ENCODE measurements at regions not wholly inside any gene's neighbourhood (a gene's known extent, or its start where the extent isn't known, plus 50 kb on each side); places are given as distances from the start of the nearest gene placed in this dataset.

DNA sequence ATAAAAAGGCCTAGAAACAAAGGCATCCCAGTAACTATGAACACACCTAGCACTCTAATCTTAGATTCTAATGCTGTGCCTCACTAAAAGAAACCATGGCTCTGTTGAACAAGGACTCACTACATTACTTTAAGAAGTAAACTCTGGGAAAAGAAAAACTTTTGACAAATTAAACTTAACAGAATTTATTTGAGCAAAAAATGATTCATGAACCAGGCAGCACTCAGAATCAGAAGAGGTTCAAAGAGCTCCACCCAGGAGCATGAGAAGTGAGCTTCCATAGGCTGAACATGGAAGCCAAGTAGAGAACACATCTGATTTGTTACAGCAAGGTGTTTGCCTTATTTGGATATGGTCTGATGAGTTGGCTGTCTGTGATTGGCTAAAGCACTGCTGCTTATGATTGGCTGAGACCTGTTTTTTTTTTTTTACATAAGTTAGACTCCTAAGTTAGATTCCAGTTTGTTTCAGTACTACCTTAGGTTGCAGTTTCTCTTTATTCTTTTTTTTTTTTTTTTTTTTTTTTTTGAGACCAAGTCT, 343.6 kb upstream of the SASH1 start:
- no peak for TF ChIP-seq EZH2 (IDR thresholded peaks at IDR 0.05; ENCODE audit: insufficient read depth, low read length)
- TF ChIP-seq, protein P1, sequence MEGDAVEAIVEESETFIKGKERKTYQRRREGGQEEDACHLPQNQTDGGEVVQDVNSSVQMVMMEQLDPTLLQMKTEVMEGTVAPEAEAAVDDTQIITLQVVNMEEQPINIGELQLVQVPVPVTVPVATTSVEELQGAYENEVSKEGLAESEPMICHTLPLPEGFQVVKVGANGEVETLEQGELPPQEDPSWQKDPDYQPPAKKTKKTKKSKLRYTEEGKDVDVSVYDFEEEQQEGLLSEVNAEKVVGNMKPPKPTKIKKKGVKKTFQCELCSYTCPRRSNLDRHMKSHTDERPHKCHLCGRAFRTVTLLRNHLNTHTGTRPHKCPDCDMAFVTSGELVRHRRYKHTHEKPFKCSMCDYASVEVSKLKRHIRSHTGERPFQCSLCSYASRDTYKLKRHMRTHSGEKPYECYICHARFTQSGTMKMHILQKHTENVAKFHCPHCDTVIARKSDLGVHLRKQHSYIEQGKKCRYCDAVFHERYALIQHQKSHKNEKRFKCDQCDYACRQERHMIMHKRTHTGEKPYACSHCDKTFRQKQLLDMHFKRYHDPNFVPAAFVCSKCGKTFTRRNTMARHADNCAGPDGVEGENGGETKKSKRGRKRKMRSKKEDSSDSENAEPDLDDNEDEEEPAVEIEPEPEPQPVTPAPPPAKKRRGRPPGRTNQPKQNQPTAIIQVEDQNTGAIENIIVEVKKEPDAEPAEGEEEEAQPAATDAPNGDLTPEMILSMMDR (IDR thresholded peaks at IDR 0.05; ENCODE audit: insufficient read depth, low read depth, low read length): no peak
- no peak overlapping the region for H3K9ac ChIP-seq (ENCODE audit: low read length)
- no peak overlapping the region for H3K27ac ChIP-seq (ENCODE audit: low read depth, low read length)
- no peak overlapping the region for H3K4me2 ChIP-seq (ENCODE audit: low read length)
- Mint-ChIP-seq H3K27me3 (ENCODE audit: low read depth, unreplicated experiment) (no peaks in the 10 kb centered on the region), H3K4me1 (ENCODE audit: low read depth, unreplicated experiment) (no peaks in the 10 kb centered on the region), H3K9me3 (ENCODE audit: unreplicated experiment) (peaks cover 2% of the 10 kb centered on the region), H3K4me3 (ENCODE audit: unreplicated experiment) (no peak overlapping the region), H3K36me3 (ENCODE audit: low read depth, unreplicated experiment) (no peaks in the 10 kb centered on the region), H3K27ac (ENCODE audit: unreplicated experiment) (no peak overlapping the region)
- FAIRE-seq (no peak), DNase-seq (ENCODE audit: low read depth) (no peak)
- no peaks in the 10 kb centered on the region for H3K27me3 ChIP-seq (ENCODE audit: insufficient read depth, low read length)
- no peaks in the 10 kb centered on the region for H3K36me3 ChIP-seq (ENCODE audit: insufficient read depth, low read length)
- no peaks in the 10 kb centered on the region for H3K79me2 ChIP-seq (ENCODE audit: insufficient read depth, low read length)
- no peak overlapping the region for H3K4me3 ChIP-seq (ENCODE audit: insufficient read depth, low read depth, low read length)
- no peaks in the 10 kb centered on the region for H3K9me3 ChIP-seq (ENCODE audit: insufficient read depth, low read depth, low read length)
- H2AFZ ChIP-seq (ENCODE audit: low read depth, low read length): no peak overlapping the region
- no peaks in the 10 kb centered on the region for H4K20me1 ChIP-seq (ENCODE audit: insufficient read depth, low read length)
- no peaks in the 10 kb centered on the region for H3K4me1 ChIP-seq (ENCODE audit: insufficient read depth, low read length)

DNA sequence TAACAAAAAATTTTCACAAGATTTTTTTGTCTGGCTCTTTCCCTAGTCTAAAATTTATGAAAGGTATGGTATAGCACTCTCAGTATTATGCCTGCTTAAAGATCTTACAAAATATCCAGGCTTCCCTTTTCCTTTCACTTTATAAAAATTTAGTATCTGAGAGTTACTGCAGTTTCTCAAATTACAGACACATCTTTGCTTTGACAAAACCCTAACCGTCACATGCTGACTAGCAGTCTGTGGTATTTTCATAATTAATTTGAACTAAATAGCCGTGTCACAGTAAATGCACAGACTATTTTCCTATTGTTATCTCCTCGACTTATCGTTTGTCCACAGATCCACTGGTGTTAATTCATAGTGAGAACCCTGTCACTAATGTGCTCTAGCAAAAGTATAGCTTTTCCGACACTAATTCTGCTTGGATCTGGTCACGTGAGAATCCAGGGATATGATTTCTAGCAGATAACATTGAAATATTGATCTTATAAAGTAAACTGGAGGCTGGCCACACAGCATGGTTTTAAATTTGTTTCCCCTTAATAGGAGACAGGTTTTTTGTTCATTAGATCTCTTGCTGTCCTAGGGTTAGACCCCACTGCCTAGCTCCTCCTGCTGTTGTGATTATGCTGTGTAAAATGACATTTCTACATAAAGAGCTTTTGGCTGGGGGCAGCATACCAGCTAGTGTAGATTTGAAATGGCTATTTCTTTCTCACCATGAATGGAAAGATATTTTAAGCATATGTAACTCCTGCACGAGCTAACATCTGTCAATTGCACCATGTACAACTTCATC, 340.6 kb upstream of the SASH1 start:
- TF ChIP-seq, protein P1 (IDR thresholded peaks at IDR 0.05; ENCODE audit: insufficient read depth, low read depth, low read length): no peak
- FAIRE-seq: no peak
- H2AFZ ChIP-seq (ENCODE audit: low read depth, low read length): no peak overlapping the region
- no peak for DNase-seq (ENCODE audit: low read depth)
- no peak overlapping the region for H3K4me2 ChIP-seq (ENCODE audit: low read length)
- no peaks in the 10 kb centered on the region for H3K27me3 ChIP-seq (ENCODE audit: insufficient read depth, low read length)
- no peaks in the 10 kb centered on the region for H3K9me3 ChIP-seq (ENCODE audit: insufficient read depth, low read depth, low read length)
- no peaks in the 10 kb centered on the region for H3K79me2 ChIP-seq (ENCODE audit: insufficient read depth, low read length)
- H3K27ac Mint-ChIP-seq (ENCODE audit: unreplicated experiment): no peak overlapping the region
- no peaks in the 10 kb centered on the region for H3K36me3 ChIP-seq (ENCODE audit: insufficient read depth, low read length)
- H3K4me3 Mint-ChIP-seq (ENCODE audit: unreplicated experiment): no peak overlapping the region
- no peaks in the 10 kb centered on the region for H3K4me1 Mint-ChIP-seq (ENCODE audit: low read depth, unreplicated experiment)
- no peaks in the 10 kb centered on the region for H3K4me1 ChIP-seq (ENCODE audit: insufficient read depth, low read length)
- peaks cover 3% of the 10 kb centered on the region for H3K9me3 Mint-ChIP-seq (ENCODE audit: unreplicated experiment)
- H3K36me3 Mint-ChIP-seq (ENCODE audit: low read depth, unreplicated experiment): no peaks in the 10 kb centered on the region
- no peak overlapping the region for H3K9ac ChIP-seq (ENCODE audit: low read length)
- H3K4me3 ChIP-seq (ENCODE audit: insufficient read depth, low read depth, low read length): no peak overlapping the region
- no peaks in the 10 kb centered on the region for H4K20me1 ChIP-seq (ENCODE audit: insufficient read depth, low read length)
- no peaks in the 10 kb centered on the region for H3K27me3 Mint-ChIP-seq (ENCODE audit: low read depth, unreplicated experiment)
- no peak overlapping the region for H3K27ac ChIP-seq (ENCODE audit: low read depth, low read length)

DNA sequence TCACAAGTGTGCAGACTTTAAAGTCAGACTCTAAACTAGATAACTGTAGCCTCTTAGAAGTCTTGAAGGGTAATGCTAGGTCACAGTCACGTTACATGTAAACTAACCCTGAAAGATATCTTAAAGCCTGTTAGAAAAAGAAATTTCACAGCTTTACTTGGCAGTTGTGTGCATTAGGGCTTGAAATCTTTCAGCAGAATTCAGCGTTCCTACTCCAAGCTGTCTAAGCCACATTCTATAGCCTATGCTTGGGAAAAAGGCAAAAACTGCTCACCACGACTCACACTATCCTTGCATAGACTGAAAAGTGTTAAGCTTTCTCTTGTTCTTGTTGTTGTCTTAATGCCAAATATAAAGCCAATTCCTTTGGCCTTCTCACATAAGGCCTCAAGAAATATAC, 338.0 kb upstream of the SASH1 start:
- no peaks in the 10 kb centered on the region for H3K4me1 Mint-ChIP-seq (ENCODE audit: low read depth, unreplicated experiment)
- Histone ChIP-seq H3K4me3 (ENCODE audit: insufficient read depth, low read depth, low read length) (no peak overlapping the region), H3K4me2 (ENCODE audit: low read length) (no peak overlapping the region), H3K27me3 (ENCODE audit: insufficient read depth, low read length) (no peaks in the 10 kb centered on the region), H2AFZ (ENCODE audit: low read depth, low read length) (no peak overlapping the region), H3K9me3 (ENCODE audit: insufficient read depth, low read depth, low read length) (no peaks in the 10 kb centered on the region), H3K36me3 (ENCODE audit: insufficient read depth, low read length) (no peaks in the 10 kb centered on the region), H4K20me1 (ENCODE audit: insufficient read depth, low read length) (no peaks in the 10 kb centered on the region), H3K4me1 (ENCODE audit: insufficient read depth, low read length) (no peaks in the 10 kb centered on the region), H3K9ac (ENCODE audit: low read length) (no peak overlapping the region), H3K79me2 (ENCODE audit: insufficient read depth, low read length) (no peaks in the 10 kb centered on the region), H3K27ac (ENCODE audit: low read depth, low read length) (no peak overlapping the region)
- no peaks in the 10 kb centered on the region for H3K27me3 Mint-ChIP-seq (ENCODE audit: low read depth, unreplicated experiment)
- no peak overlapping the region for H3K4me3 Mint-ChIP-seq (ENCODE audit: unreplicated experiment)
- no peak for DNase-seq (ENCODE audit: low read depth)
- H3K36me3 Mint-ChIP-seq (ENCODE audit: low read depth, unreplicated experiment): no peaks in the 10 kb centered on the region
- TF ChIP-seq EZH2 (IDR thresholded peaks at IDR 0.05; ENCODE audit: insufficient read depth, low read length): no peak
- TF ChIP-seq, protein P1 (IDR thresholded peaks at IDR 0.05; ENCODE audit: insufficient read depth, low read depth, low read length): no peak
- H3K9me3 Mint-ChIP-seq (ENCODE audit: unreplicated experiment): peaks cover 3% of the 10 kb centered on the region
- H3K27ac Mint-ChIP-seq (ENCODE audit: unreplicated experiment): no peak overlapping the region
- FAIRE-seq: no peak

Measured in astrocyte (in vitro differentiated cells and primary cell).